Fibroblast of mammary gland (primary cell): ENCODE measurements at regions not wholly inside any gene's neighbourhood (a gene's known extent, or its start where the extent isn't known, plus 50 kb on each side); places are given as distances from the start of the nearest gene placed in this dataset.

ENCODE experiments used
- DNase-seq: peaks from one replicate; pipeline ENCODE4 v3.0.0-alpha.2; 2010; ENCODE audit warnings: low read depth
- H3K4me3 ChIP-seq: 2 replicates; pipeline ENCODE4 v1.5.1; 2011; ENCODE audit warnings: low read depth, mild to moderate bottlenecking, low read length, moderate library complexity; ENCODE audit not compliant: control insufficient read depth
- TF ChIP-seq, protein P1 (sequence below): conservative IDR thresholded peaks from 2 replicates; pipeline ENCODE4 v1.5.1; 2011; ENCODE audit warnings: low read depth, low read length, inconsistent platforms; ENCODE audit not compliant: control insufficient read depth, insufficient read depth

DNA sequence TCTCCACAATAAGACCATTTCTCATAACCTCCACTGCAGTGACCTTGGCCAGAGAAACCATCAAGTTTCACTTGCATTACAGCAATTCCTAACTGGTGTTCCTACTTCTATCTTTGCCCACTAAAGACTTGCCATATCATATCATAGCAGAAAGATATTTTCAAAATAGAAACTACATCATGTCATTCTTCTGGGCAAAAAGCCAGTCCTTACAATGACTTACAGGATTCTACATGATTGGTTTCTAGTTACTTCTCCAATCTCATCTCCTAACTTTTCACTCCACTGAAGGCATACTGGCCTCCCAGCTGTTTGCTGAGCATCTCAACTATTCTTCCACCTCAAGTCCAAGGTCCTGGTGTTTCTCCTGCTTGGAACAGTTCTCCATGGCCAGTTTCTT lies 151.4 kb downstream of the HNMT start:
- no peak overlapping the region for H3K4me3 ChIP-seq
- DNase-seq, result peak; percentile 32
- TF ChIP-seq, protein P1, sequence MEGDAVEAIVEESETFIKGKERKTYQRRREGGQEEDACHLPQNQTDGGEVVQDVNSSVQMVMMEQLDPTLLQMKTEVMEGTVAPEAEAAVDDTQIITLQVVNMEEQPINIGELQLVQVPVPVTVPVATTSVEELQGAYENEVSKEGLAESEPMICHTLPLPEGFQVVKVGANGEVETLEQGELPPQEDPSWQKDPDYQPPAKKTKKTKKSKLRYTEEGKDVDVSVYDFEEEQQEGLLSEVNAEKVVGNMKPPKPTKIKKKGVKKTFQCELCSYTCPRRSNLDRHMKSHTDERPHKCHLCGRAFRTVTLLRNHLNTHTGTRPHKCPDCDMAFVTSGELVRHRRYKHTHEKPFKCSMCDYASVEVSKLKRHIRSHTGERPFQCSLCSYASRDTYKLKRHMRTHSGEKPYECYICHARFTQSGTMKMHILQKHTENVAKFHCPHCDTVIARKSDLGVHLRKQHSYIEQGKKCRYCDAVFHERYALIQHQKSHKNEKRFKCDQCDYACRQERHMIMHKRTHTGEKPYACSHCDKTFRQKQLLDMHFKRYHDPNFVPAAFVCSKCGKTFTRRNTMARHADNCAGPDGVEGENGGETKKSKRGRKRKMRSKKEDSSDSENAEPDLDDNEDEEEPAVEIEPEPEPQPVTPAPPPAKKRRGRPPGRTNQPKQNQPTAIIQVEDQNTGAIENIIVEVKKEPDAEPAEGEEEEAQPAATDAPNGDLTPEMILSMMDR, result no peak

DNA sequence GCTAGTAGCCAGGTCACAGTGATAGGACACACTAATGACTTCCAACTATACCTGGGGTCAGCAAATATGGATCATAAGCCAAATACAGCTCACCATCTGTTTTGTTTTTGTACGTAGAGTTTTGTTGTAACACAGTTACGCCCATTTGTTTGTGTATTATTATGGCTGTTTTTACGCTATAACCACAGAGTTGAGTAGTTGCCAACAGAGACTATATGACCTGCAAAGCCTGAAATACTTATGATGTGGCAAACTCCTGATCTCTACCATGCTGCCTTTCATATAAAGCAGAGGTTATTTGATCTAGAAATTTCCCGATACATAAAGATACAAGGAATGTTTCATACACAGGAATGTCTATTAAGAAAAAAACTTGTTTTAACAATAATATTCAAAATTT lies 152.2 kb downstream of the HNMT start:
- DNase-seq, result no peak
- TF ChIP-seq, protein P1, result no peak
- H3K4me3 ChIP-seq, result no peak overlapping the region

DNA sequence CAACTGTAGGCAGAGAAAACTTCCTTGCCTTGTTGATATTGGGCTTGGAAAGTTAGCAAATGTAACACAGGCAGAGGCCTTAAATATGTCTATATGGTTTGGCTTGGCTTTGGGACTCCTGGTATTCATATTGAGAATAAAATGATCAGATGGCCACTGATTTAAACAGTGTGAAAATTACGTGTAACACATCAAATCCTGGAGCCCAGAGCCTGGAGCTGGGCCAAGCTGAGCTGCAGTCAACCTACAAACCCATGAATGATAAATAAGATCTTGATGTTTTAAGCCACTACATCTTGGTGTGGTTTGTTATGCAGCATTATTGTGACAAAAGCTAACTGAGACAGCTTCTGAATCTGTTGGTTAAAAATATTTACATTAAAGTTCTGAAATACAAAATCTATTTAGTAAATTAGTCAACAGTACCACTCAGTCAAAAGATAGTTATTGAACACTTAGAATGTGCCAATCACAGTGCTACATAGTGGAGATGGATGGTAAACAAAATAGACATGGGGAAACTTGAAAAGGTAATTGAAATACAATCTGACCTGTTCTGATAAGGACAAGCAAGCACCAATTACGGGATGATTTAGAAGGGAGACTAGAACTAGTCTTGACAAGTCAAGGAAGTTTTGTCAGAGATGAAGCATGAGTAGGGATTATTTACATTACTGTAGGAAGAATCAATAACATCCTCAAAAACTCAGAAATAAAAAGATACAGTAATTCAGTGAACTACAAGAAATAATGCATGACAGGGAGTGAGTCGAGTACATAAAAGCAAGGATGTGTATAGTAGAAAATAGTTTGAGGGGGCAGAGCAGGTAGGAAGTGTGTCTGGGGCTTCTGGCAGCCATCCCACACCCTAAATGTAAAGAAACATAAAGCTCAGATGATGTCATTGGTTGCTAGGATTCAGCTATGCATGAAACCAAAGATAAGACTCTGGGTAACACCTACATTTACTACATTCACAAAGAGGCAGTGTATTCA lies 157.7 kb downstream of the HNMT start:
- H3K4me3 ChIP-seq, result no peak overlapping the region
- no peak for DNase-seq
- TF ChIP-seq, protein P1, result no peak

DNA sequence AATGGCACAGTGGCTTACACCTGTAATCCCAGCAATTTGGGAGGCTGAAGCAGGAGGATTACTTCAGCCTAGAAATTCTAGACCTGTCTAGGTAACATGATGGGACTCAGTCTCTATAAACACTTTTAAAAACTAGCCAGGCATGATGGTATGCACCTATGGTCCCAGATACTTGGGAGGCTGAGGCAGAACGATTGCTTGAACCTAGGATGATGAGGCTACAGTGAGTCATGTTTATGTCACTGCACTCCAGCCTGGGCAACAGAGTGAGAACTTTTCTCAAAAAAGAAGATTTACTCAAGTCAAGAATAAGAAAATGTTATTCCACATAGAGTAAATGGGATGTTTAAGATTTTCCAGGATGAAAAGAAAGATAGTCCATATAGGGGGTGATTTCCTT lies 158.6 kb downstream of the HNMT start:
- H3K4me3 ChIP-seq, result no peak overlapping the region
- TF ChIP-seq, protein P1, result no peak
- peak; percentile 42 for DNase-seq

DNA sequence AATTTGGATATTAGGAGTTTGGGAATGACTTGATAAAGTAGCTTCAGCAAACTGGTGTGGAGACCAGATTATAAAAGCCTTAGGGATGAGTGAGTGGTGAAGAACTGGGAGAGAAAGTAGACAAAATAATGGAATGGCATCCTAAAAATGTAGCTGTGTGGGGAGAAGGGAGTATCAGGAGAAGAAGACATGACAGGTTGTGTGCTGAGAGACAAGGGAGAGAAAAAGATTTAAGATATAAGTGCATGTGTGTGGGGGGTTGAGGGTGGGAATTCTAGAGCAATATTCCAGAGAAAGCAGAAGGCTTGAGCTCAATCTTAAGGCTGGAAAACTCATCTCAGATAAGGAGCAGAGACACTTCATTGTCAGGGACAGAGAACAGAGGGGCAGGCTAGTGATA lies 159.5 kb downstream of the HNMT start:
- no peak overlapping the region for H3K4me3 ChIP-seq
- DNase-seq, result no peak
- TF ChIP-seq, protein P1, result no peak

DNA sequence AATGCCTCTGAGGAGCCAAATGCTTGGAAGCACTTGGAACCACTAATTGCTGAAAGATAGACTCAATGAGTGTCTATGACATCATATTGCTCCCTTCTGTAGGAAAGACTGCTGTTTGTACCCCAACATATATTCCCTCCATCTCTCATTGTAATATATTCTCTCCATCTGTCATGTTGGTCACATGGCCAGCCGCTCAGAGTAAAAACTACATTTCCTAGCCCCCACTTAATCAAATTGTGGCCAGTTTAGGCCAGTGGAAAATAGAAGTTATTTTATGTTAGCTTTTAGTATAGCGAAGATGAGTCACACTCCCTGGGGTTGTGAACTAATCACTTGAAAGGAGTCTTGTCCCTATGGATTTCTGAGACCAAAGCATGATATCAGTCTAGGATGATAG lies 160.2 kb downstream of the HNMT start:
- DNase-seq, result peak; percentile 14
- TF ChIP-seq, protein P1, result no peak
- H3K4me3 ChIP-seq, result no peak overlapping the region
